DOHH2 (cell line): ENCODE measurements at regions not wholly inside any gene's neighbourhood (a gene's known extent, or its start where the extent isn't known, plus 50 kb on each side); places are given as distances from the start of the nearest gene placed in this dataset.

Experiments used
- CTCF ChIP-seq: fragments of 200-600 bp; sonication (generic); IDR thresholded peaks from one replicate; pipeline ENCODE4 v1.5.1; 2014; ENCODE audit warnings: antibody characterized with exemption, mild to moderate bottlenecking, low read depth, low read length; ENCODE audit not compliant: poor library complexity, severe bottlenecking
- EZH2phosphoT487 ChIP-seq: fragments of 200-600 bp; sonication (generic); IDR thresholded peaks from 2 replicates; pipeline ENCODE4 v1.6.1; 2017; ENCODE audit warnings: borderline replicate concordance, mild to moderate bottlenecking, antibody characterized with exemption, low read length, moderate library complexity, mixed read lengths

GRCh38 chr20:1819311-1820137 is 75.7 kb upstream of the SIRPA start:
- TF ChIP-seq CTCF (no peak), EZH2phosphoT487 (no peak)
